HCT116 (cell line): ENCODE measurements at regions not wholly inside any gene's neighbourhood (a gene's known extent, or its start where the extent isn't known, plus 50 kb on each side); places are given as distances from the start of the nearest gene placed in this dataset.

ENCODE experiments used
- CEBPB ChIP-seq: IDR thresholded peaks from 2 replicates; pipeline ENCODE4 v1.6.1; 2012; ENCODE audit warnings: low read depth
- CTCF ChIP-seq, 3 experiments: fragments of 200-600 bp in 1 of 3; sonication (generic) in 1 of 3; IDR thresholded peaks in 2 of 3; conservative IDR thresholded peaks in 1 of 3; 2 replicates each; pipeline ENCODE4 v1.5.1; 2012 to 2017; ENCODE audit warnings: low read depth in 2 of 3, low read length in 2 of 3, antibody characterized with exemption in 1 of 3, borderline replicate concordance in 1 of 3, control low read depth in 1 of 3, mild to moderate bottlenecking in 1 of 3, mixed read lengths in 1 of 3, mixed run types in 1 of 3, moderate library complexity in 1 of 3; ENCODE audit not compliant: insufficient read depth in 1 of 3
- EGR1 ChIP-seq: IDR thresholded peaks from 2 replicates; pipeline ENCODE4 v1.6.1; 2012; ENCODE audit warnings: low read depth
- MAX ChIP-seq: IDR thresholded peaks from 2 replicates; pipeline ENCODE4 v1.6.1; 2012
- POLR2A ChIP-seq: IDR thresholded peaks from 2 replicates; pipeline ENCODE4 v1.7.0; 2011; ENCODE audit warnings: borderline replicate concordance; ENCODE audit not compliant: insufficient read depth, insufficient read length; ENCODE audit errors: extremely low read depth
- POLR2AphosphoS5 ChIP-seq: IDR thresholded peaks from 2 replicates; pipeline ENCODE4 v1.6.1; 2011; ENCODE audit warnings: mild to moderate bottlenecking, low read depth, low read length, moderate library complexity
- RAD21 ChIP-seq: IDR thresholded peaks from 2 replicates; pipeline ENCODE4 v1.6.1; 2012; ENCODE audit warnings: low read depth, mild to moderate bottlenecking
- REST ChIP-seq: IDR thresholded peaks from 2 replicates; pipeline ENCODE4 v1.6.1; 2012; ENCODE audit warnings: low read depth
- TCF7L2 ChIP-seq: IDR thresholded peaks from 2 replicates; pipeline ENCODE4 v1.7.0; 2011; ENCODE audit warnings: borderline replicate concordance, inconsistent platforms; ENCODE audit not compliant: insufficient read depth, insufficient read length; ENCODE audit errors: extremely low read depth
- YY1 ChIP-seq: IDR thresholded peaks from 2 replicates; pipeline ENCODE4 v1.6.1; 2011; ENCODE audit warnings: low read length, low read depth, moderate library complexity, mild to moderate bottlenecking; ENCODE audit not compliant: insufficient replicate concordance; ENCODE audit errors: extremely low read depth

GRCh38 chr1:81217058-81217457 lies 583.7 kb upstream of the ADGRL2 start:
- TF ChIP-seq POLR2A (no peak), CTCF (IDR thresholded peaks at IDR 0.05 in 2 of 3, conservative IDR thresholded peaks at IDR 0.05 in 1 of 3; ENCODE audit: borderline replicate concordance in 1 of 3, insufficient read depth in 1 of 3, low read depth in 2 of 3, low read length in 2 of 3) (no peak), CEBPB (no peak), MAX (no peak), YY1 (no peak), REST (no peak), RAD21 (no peak), EGR1 (no peak), TCF7L2 (no peak), POLR2AphosphoS5 (no peak)
